Activated T-helper 1 cell treated with anti-CD3 and anti-CD28 coated beads, Interleukin-2, amount 50 U/mL, for 16 hours (primary cell): ENCODE measurements at regions not wholly inside any gene's neighbourhood (a gene's known extent, or its start where the extent isn't known, plus 50 kb on each side); places are given as distances from the start of the nearest gene placed in this dataset.
"Not testable (repeated sequence)": the region's sequence is repeated elsewhere in the genome, so short reads cannot be mapped to it uniquely, and the experiment has no call there.

Experiments
- DNase-seq, 2 donors: peaks; one replicate each; pipeline ENCODE4 v3.0.0-alpha.2; 2020; ENCODE audit warnings: low read depth in 1 of 2, low spot score in 1 of 2

GRCh38 chr10:60570896-60571295 lies 181.2 kb upstream of the ANK3 start:
- no peak for DNase-seq

GRCh38 chr10:60570272-60570865 lies 180.7 kb upstream of the ANK3 start:
- no peak for DNase-seq

GRCh38 chr10:60569681-60570080 lies 180.0 kb upstream of the ANK3 start:
- DNase-seq: no peak

GRCh38 chr10:60566096-60566495 lies 176.4 kb upstream of the ANK3 start:
- no peak for DNase-seq

GRCh38 chr10:60565492-60565891 lies 175.8 kb upstream of the ANK3 start:
- no peak for DNase-seq

- no peak for DNase-seq
These were observed 174.8 kb upstream of the ANK3 start for GRCh38 chr10:60564475-60564874.

- no peak for DNase-seq
These were observed 170.8 kb upstream of the ANK3 start for GRCh38 chr10:60560451-60560850.

- DNase-seq: no peak
These were observed 166.0 kb upstream of the ANK3 start for GRCh38 chr10:60555700-60556099.

- DNase-seq: no peak
These were observed 160.0 kb upstream of the ANK3 start for GRCh38 chr10:60549686-60550085.

- DNase-seq: no peak
These were observed 153.0 kb upstream of the ANK3 start for GRCh38 chr10:60542657-60543056.

- no peak for DNase-seq
These were observed 151.8 kb upstream of the ANK3 start for GRCh38 chr10:60541451-60541850.

- DNase-seq: no peak
These were observed 148.0 kb upstream of the ANK3 start for GRCh38 chr10:60537697-60538096.

GRCh38 chr10:60536529-60537114 lies 146.9 kb upstream of the ANK3 start:
- peak in 1 of 2 donors; percentile 1 for DNase-seq

GRCh38 chr10:60535427-60535826 lies 145.8 kb upstream of the ANK3 start:
- no peak for DNase-seq

- DNase-seq: no peak
These were observed 145.2 kb upstream of the ANK3 start for GRCh38 chr10:60534761-60535389.

GRCh38 chr10:60532696-60533468 lies 143.2 kb upstream of the ANK3 start:
- DNase-seq: no peak

- no peak for DNase-seq
These were observed 141.3 kb upstream of the ANK3 start for GRCh38 chr10:60531006-60531405.

GRCh38 chr10:60527676-60528075 lies 138.0 kb upstream of the ANK3 start:
- DNase-seq: no peak

GRCh38 chr10:60525716-60526585 lies 136.3 kb upstream of the ANK3 start:
- DNase-seq: no peak

- DNase-seq: no peak
These were observed 134.9 kb upstream of the ANK3 start for GRCh38 chr10:60524541-60524940.

- not testable (repeated sequence) for DNase-seq
These were observed 133.7 kb upstream of the ANK3 start for GRCh38 chr10:60523371-60523770.
